H1 (cell line): ENCODE measurements at regions not wholly inside any gene's neighbourhood (a gene's known extent, or its start where the extent isn't known, plus 50 kb on each side); places are given as distances from the start of the nearest gene placed in this dataset.

Source experiments
- CTCF ChIP-seq, 3 experiments: IDR thresholded peaks; 1 replicate in 2 of 3; 2 replicates in 1 of 3; pipeline versions ENCODE4 v1.5.1 to v1.6.1; 2011; ENCODE audit warnings: low read length in 3 of 3, mild to moderate bottlenecking in 3 of 3, inconsistent platforms in 2 of 3, low read depth in 1 of 3, moderate library complexity in 1 of 3; ENCODE audit not compliant: insufficient read depth in 1 of 3; ENCODE audit errors: control extremely low read depth in 1 of 3
- EP300 ChIP-seq, 2 experiments: IDR thresholded peaks; 1 replicate in 1 of 2; 2 replicates in 1 of 2; pipeline ENCODE4 v1.6.1; 2011 to 2012; ENCODE audit warnings: low read depth in 2 of 2, low read length in 2 of 2, mild to moderate bottlenecking in 2 of 2, borderline replicate concordance in 1 of 2, inconsistent platforms in 1 of 2, moderate library complexity in 1 of 2
- EZH2 ChIP-seq: fragments of 200-600 bp; sonication (generic); IDR thresholded peaks from 2 replicates; pipeline ENCODE4 v1.7.1; 2012; ENCODE audit warnings: low read depth, mild to moderate bottlenecking, moderate library complexity, low read length, inconsistent platforms; ENCODE audit not compliant: severe bottlenecking
- GABPA ChIP-seq: IDR thresholded peaks from 2 replicates; pipeline ENCODE4 v1.6.1; 2011; ENCODE audit warnings: mild to moderate bottlenecking, low read length, moderate library complexity, borderline replicate concordance; ENCODE audit not compliant: insufficient read depth
- JUN ChIP-seq: IDR thresholded peaks from 2 replicates; pipeline ENCODE4 v1.6.1; 2011; ENCODE audit warnings: low read depth, mild to moderate bottlenecking, improper control_type of control experiment, low read length
- JUND ChIP-seq: IDR thresholded peaks from 2 replicates; pipeline ENCODE4 v1.6.1; 2011; ENCODE audit warnings: mild to moderate bottlenecking, improper control_type of control experiment, low read length
- MAX ChIP-seq: IDR thresholded peaks from 2 replicates; pipeline ENCODE4 v1.6.1; 2012; ENCODE audit warnings: inconsistent platforms
- POLR2A ChIP-seq, 2 experiments: IDR thresholded peaks; 1 replicate in 1 of 2; 2 replicates in 1 of 2; pipeline ENCODE4 v1.6.1; 2011; ENCODE audit warnings: low read depth in 2 of 2, low read length in 2 of 2, mild to moderate bottlenecking in 2 of 2; ENCODE audit errors: control extremely low read depth in 1 of 2
- RAD21 ChIP-seq, 2 experiments: IDR thresholded peaks in 1 of 2; conservative IDR thresholded peaks in 1 of 2; 2 replicates each; pipeline ENCODE4 v1.6.1; 2011; ENCODE audit warnings: low read depth in 2 of 2, low read length in 2 of 2, improper control_type of control experiment in 1 of 2, inconsistent platforms in 1 of 2, mild to moderate bottlenecking in 1 of 2, moderate library complexity in 1 of 2
- RXRA ChIP-seq: IDR thresholded peaks from 2 replicates; pipeline ENCODE4 v1.6.1; 2011; ENCODE audit warnings: low read depth, mild to moderate bottlenecking, low read length, moderate library complexity; ENCODE audit not compliant: insufficient read depth
- SRF ChIP-seq: IDR thresholded peaks from 2 replicates; pipeline ENCODE4 v1.6.1; 2011; ENCODE audit warnings: mild to moderate bottlenecking, low read depth, low read length, moderate library complexity
- SUZ12 ChIP-seq: fragments of 200-600 bp; sonication (generic); IDR thresholded peaks from 2 replicates; pipeline ENCODE4 v1.6.1; 2012; ENCODE audit warnings: mild to moderate bottlenecking, inconsistent platforms, low read length, moderate library complexity, mixed read lengths
- TEAD4 ChIP-seq: IDR thresholded peaks from 2 replicates; pipeline ENCODE4 v1.6.1; 2012; ENCODE audit warnings: low read depth, low read length, inconsistent platforms, mixed read lengths
- ZNF274 ChIP-seq: IDR thresholded peaks from 2 replicates; pipeline ENCODE4 v1.7.0; 2012; ENCODE audit warnings: low read length, borderline replicate concordance; ENCODE audit errors: extremely low read depth

GRCh38 chr17:79191270-79191934, 116.8 kb downstream of the ENGASE start:
- TF ChIP-seq EP300 (IDR thresholded peaks at IDR 0.05; ENCODE audit: borderline replicate concordance in 1 of 2, low read depth in 2 of 2, low read length in 2 of 2) (no peak), CTCF (IDR thresholded peaks at IDR 0.05; ENCODE audit: control extremely low read depth in 1 of 3, insufficient read depth in 1 of 3, low read depth in 1 of 3, low read length in 3 of 3) (no peak), POLR2A (IDR thresholded peaks at IDR 0.05; ENCODE audit: control extremely low read depth in 1 of 2, low read depth in 2 of 2, low read length in 2 of 2) (no peak), JUN (no peak), SUZ12 (no peak), EZH2 (no peak), ZNF274 (no peak), TEAD4 (no peak), JUND (no peak), RXRA (no peak), MAX (no peak), GABPA (no peak), SRF (no peak), RAD21 (IDR thresholded peaks at IDR 0.05 in 1 of 2, conservative IDR thresholded peaks at IDR 0.05 in 1 of 2; ENCODE audit: low read depth in 2 of 2, low read length in 2 of 2) (no peak)
